ENCODE measurements at regions not wholly inside any gene's neighbourhood (a gene's known extent, or its start where the extent isn't known, plus 50 kb on each side); places are given as distances from the start of the nearest gene placed in this dataset.

GRCh38 chr18:65547046-65547445 is 203.8 kb upstream of the CDH7 start:
- no peak overlapping the region for H3K4me3 ChIP-seq (ENCODE audit: low read depth, low read length)
- no peak for TF ChIP-seq CTCF (IDR thresholded peaks at IDR 0.05; ENCODE audit: insufficient read depth, low read length, severe bottlenecking)
- H3K27me3 ChIP-seq (ENCODE audit: control insufficient read depth, insufficient read depth, low read length) = no peaks in the 10 kb centered on the region
- FAIRE-seq = no peak
- no peaks in the 10 kb centered on the region for H3K36me3 ChIP-seq (ENCODE audit: control insufficient read depth, insufficient read depth, low read length)
- peak; percentile 53 for DNase-seq (ENCODE audit: low read depth)

GRCh38 chr18:65544701-65545100 is 206.1 kb upstream of the CDH7 start:
- no peak overlapping the region for H3K4me3 ChIP-seq (ENCODE audit: low read depth, low read length)
- H3K36me3 ChIP-seq (ENCODE audit: control insufficient read depth, insufficient read depth, low read length) = no peaks in the 10 kb centered on the region
- TF ChIP-seq CTCF (IDR thresholded peaks at IDR 0.05; ENCODE audit: insufficient read depth, low read length, severe bottlenecking) = no peak
- DNase-seq (ENCODE audit: low read depth) (peak; percentile 5), FAIRE-seq (no peak)
- no peaks in the 10 kb centered on the region for H3K27me3 ChIP-seq (ENCODE audit: control insufficient read depth, insufficient read depth, low read length)

GRCh38 chr18:65527879-65528633 is 222.8 kb upstream of the CDH7 start:
- no peaks in the 10 kb centered on the region for H3K36me3 ChIP-seq (ENCODE audit: control insufficient read depth, insufficient read depth, low read length)
- H3K4me3 ChIP-seq (ENCODE audit: low read depth, low read length) = no peak overlapping the region
- TF ChIP-seq CTCF (IDR thresholded peaks at IDR 0.05; ENCODE audit: insufficient read depth, low read length, severe bottlenecking) = no peak
- FAIRE-seq = no peak
- peak; percentile 16 for DNase-seq (ENCODE audit: low read depth)
- no peaks in the 10 kb centered on the region for H3K27me3 ChIP-seq (ENCODE audit: control insufficient read depth, insufficient read depth, low read length)

- Histone ChIP-seq H3K27me3 (ENCODE audit: control insufficient read depth, insufficient read depth, low read length) (no peaks in the 10 kb centered on the region), H3K4me3 (ENCODE audit: low read depth, low read length) (no peak overlapping the region), H3K36me3 (ENCODE audit: control insufficient read depth, insufficient read depth, low read length) (no peaks in the 10 kb centered on the region)
- DNase-seq (ENCODE audit: low read depth) (no peak), FAIRE-seq (no peak)
- no peak for TF ChIP-seq CTCF (IDR thresholded peaks at IDR 0.05; ENCODE audit: insufficient read depth, low read length, severe bottlenecking)
Observed at GRCh38 chr18:65526099-65526498, 224.7 kb upstream of the CDH7 start.

- DNase-seq (ENCODE audit: low read depth) (no peak), FAIRE-seq (no peak)
- Histone ChIP-seq H3K27me3 (ENCODE audit: control insufficient read depth, insufficient read depth, low read length) (no peaks in the 10 kb centered on the region), H3K4me3 (ENCODE audit: low read depth, low read length) (no peak overlapping the region), H3K36me3 (ENCODE audit: control insufficient read depth, insufficient read depth, low read length) (no peaks in the 10 kb centered on the region)
- no peak for TF ChIP-seq CTCF (IDR thresholded peaks at IDR 0.05; ENCODE audit: insufficient read depth, low read length, severe bottlenecking)
Observed at GRCh38 chr18:65523461-65523860, 227.4 kb upstream of the CDH7 start.

GRCh38 chr18:65522907-65523306 is 227.9 kb upstream of the CDH7 start:
- Histone ChIP-seq H3K36me3 (ENCODE audit: control insufficient read depth, insufficient read depth, low read length) (no peaks in the 10 kb centered on the region), H3K4me3 (ENCODE audit: low read depth, low read length) (no peak overlapping the region), H3K27me3 (ENCODE audit: control insufficient read depth, insufficient read depth, low read length) (no peaks in the 10 kb centered on the region)
- FAIRE-seq = no peak
- no peak for DNase-seq (ENCODE audit: low read depth)
- TF ChIP-seq CTCF (IDR thresholded peaks at IDR 0.05; ENCODE audit: insufficient read depth, low read length, severe bottlenecking) = no peak

Data from bronchial epithelial cell (primary cell).